OCI-LY3 (cell line): ENCODE measurements at regions not wholly inside any gene's neighbourhood (a gene's known extent, or its start where the extent isn't known, plus 50 kb on each side); places are given as distances from the start of the nearest gene placed in this dataset.

Experiments used
- CTCF ChIP-seq: fragments of 200-600, 300-600 bp; sonication (generic); IDR thresholded peaks from 2 replicates; pipeline ENCODE4 v1.5.1; 2014; ENCODE audit warnings: antibody characterized with exemption, low read length, low read depth
- EZH2phosphoT487 ChIP-seq: fragments of 200-600 bp; shearing (Covaris generic); IDR thresholded peaks from 2 replicates; pipeline ENCODE4 v1.6.1; 2018; ENCODE audit warnings: antibody characterized with exemption, mixed run types, low read depth

GRCh38 chr7:46616636-46617035 lies 695.6 kb upstream of the IGFBP3 start:
- TF ChIP-seq EZH2phosphoT487 (no peak), CTCF (no peak)
